NCI-H2227 (cell line): ENCODE measurements at regions not wholly inside any gene's neighbourhood (a gene's known extent, or its start where the extent isn't known, plus 50 kb on each side); places are given as distances from the start of the nearest gene placed in this dataset.
"Not testable (repeated sequence)": the region's sequence is repeated elsewhere in the genome, so short reads cannot be mapped to it uniquely, and the experiment has no call there.

ENCODE experiments used
- DNase-seq: peaks from one replicate; lab custom pipeline; 2025; ENCODE audit not compliant: unreplicated experiment; lab: John Stamatoyannopoulos, UW

DNA sequence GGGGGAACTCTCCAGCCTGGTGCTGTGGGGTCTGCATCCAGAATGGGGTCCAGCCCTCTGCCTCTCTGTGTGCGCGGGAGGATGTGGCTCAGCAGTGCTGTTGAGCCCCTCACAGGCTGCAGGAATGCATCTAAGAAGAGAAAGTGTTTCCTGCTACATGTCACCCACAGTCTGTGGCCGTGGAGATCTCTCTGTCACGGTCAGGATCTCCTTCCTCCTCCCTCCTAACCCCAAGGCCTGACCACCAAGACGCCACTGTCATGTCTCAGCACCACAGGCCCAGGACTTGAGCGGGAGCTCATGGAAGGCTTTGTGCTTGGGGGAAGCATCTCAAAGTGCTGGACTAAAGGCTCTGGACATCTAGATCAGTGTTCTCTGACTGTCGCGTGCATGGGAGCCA, 90.1 kb downstream of the SREK1 start:
- DNase-seq, result no peak

DNA sequence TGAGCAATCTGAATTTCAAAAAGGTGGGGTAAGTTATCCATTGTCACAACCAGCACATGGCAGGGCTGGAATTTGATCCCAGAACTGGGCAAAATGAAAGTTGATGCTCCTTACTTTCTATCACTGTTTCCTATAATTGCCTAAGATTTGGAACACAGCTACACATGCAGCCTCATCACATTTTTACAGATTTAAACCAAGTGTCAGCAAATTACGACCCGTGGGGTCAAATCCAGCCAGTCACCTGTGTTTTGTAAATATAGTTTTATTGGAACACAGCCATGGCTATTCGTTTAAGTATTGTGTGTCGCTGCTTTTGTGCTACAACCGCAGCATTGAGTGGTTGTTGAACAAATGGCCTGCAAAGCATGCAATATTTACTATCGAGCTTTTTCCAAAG, 94.3 kb downstream of the SREK1 start:
- DNase-seq, result no peak

DNA sequence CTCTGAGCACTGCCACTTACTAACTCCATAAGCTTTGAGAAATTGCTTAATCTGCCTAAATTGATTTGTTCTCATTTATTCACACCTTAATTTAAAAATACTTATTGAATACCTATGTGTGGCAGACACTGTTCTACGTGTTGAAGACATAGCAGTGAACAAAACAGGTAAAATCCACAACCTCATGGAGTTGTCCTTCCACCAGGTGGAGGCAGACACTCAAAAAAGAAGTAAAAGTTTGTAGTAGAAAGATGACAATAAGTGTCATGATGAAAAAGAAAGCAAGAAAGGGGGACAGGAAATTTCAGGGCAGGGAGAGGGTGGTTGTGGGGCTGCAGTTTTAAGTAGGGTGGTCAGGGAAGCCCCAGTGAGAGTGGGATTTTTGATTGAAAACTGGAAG, 94.9 kb downstream of the SREK1 start:
- DNase-seq, result no peak

DNA sequence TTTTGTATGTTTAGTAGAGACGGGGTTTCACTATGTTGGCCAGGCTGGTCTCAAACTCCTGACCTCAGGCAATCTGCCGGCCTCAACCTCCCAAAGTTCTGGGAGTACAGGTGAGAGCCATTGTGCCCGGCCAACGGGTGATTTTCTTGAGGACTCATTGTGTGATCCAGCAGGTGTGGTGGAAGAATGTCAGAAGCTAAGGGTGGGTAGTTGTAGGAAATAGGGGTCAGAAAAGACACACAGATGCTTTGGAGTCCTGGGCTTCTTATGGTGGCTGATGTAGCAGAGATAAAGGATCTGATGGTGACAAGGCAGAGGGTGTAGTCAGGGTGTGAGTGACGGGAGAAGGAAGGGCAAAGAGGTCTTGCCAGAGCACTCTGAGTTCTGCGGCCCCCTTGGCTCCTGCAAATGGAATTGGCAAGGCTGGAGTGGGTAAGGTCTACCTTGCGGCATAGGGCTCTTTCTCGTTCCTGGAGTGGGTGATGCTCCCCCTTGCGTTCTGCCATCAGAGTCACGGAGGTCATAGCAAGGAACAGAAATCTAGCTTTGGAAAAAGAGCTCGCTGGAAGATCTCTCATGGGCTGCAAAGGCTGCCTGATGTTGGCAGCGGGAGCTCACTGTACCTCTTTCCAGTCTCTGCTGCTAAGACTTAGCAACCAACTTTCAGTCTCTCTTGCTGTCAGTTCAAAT, 97.2 kb downstream of the SREK1 start:
- DNase-seq, result no peak

DNA sequence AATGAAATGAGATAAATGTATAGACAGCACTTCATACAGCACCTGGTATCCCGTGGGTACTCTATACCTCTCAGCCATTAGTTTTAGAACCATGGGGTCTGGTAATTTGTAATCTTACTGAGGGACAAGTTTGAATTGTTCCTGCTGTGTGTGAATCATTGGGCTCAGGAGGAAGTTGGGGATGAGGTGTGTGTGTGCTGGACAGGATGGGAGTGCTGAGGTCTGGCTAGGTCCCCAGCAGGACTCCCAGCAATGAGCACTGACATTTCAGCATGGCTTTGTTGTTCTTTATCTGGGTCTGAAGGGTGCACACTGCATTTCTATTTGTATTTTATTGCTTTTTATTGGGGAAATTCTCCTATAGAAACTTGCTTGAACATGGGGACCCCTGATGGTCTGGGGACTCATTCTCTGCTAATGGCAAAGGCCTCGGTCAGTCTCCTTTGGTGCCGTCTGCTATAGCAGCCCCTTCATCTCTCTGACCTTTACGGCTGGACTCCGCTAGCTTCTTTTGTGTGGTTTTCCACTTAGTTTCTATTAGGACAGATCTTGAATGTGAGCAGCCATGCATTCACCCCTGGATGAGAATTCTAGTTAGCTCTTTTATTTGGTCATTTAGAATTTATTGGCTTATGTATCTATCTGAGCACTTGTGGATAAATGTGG, 98.1 kb downstream of the SREK1 start:
- DNase-seq, result no peak

DNA sequence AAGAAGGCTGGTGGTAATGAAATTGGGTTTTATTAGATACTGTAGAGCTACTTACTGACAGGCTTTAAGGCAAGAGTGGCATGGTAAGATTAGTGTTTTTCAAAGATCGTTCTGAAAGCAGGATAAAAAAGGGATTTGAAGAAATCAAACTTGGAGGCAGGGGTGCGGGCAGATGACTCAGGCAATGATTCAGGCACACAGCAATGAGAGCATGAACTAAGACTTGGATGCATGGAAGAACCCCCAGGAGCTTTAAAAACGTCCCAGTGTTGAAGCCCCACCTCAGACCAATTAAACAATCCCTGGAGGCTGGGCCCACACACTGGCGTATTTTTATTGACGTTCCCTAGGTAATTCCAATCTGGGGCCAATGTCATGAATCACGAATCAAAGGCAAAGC, 102.5 kb downstream of the SREK1 start:
- no peak for DNase-seq

DNA sequence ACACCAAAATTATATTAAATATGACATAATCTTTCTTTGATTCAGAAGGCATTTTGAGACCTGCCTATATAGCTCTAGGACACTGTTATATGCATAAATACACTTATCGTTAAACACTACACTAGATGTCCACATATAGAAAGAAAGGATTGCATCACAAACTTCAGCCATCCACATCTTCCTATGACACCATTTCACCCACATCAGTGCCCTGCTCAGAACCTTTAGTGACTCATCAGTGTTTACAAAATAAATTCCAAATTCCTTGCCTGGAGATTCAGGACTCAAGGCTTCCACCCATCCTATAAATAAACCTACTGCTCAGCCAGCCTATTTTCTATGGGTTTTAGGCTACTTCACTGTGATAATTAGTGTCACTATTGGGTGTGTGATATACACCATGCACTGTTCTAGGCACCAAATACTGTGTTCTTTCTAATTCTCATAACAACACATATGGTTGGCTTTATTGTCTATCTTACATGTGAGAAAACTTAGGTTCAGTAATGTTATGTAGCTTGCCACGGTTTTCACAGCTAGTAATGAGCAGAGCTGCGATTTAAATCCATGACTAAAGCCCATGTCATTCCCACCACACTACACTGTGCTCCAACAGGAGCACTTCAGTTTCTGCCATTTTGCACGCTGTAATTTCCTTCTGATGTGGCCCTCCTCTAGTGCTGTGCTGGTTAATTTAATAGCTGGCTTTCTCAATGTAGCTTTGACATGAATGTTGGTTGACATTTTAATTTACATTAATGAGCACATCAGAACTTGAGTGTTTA, 103.3 kb downstream of the SREK1 start:
- DNase-seq, result no peak

DNA sequence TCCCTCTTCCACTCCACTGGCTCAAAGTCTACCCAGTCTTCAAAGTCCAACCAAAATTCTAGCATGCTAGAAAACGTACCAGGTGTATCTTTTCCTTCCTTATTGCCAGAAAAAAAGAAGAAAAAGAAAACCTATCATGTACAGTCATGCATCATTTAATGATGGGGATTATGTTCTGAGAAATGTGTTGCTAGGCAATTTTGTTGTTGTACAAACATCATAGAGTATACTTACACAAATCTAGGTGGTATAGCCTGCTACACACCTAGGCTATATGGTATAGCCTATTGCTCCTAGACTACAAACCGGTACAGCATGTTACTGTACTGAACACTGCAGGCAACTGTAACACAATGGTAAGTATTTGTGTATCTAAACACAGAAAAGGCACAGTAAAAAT, 104.8 kb downstream of the SREK1 start:
- DNase-seq, result no peak

DNA sequence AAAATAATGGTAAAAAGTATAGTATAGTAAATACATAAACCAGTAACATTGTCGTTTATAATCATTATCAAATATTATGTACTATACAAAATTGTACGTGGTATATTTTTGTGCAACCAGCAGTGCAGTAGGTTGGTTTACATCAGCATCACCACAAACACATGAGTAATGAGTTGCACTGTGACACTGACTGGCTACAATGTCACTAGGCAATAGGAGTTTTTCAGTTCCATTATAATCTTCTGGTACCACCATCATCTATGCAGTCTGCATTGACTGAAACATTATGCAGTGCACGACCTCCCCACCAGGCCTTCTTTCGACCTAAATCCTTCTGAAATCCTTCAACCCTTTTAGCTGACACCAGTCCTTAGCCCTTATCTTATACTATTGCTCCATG, 105.8 kb downstream of the SREK1 start:
- no peak for DNase-seq

DNA sequence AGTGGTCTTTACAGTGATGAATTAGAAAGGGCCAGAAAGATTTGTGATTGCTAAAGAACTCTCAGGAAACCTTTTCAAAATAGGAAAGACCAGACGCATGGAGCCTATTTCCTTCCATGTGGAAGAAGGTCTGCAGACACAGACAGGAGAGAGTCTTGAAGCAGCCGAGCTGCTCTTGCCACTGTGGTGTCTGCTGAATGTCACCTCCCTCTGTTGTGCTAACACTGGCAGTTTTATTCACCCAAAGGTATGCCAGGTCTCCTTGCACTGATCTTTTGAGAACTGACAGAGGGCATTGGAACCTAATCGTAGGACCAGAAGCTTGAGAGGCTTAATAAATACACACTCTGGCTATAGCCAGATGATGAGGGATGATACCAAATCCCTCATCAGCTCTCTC, 108.7 kb downstream of the SREK1 start:
- DNase-seq, result no peak

DNA sequence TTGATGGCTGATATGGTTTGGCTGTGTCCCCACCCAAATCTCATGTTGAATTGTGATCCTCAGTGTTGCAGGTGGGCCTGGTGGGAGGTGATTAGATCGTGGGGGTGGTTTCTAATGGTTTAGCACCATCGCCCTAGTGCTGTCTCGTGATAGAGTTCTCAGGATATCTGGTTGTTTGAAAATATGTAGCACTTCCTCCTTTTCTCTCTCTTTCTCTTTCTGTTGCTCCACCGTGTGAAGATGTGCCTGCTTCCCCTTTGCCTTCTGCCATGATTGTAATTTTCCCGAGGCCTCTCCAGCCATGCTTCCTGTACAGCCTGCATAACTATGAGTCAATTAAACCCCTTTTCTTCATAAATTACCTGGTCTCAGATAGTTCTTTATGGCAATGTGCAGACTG, 111.6 kb downstream of the SREK1 start:
- DNase-seq, result no peak

DNA sequence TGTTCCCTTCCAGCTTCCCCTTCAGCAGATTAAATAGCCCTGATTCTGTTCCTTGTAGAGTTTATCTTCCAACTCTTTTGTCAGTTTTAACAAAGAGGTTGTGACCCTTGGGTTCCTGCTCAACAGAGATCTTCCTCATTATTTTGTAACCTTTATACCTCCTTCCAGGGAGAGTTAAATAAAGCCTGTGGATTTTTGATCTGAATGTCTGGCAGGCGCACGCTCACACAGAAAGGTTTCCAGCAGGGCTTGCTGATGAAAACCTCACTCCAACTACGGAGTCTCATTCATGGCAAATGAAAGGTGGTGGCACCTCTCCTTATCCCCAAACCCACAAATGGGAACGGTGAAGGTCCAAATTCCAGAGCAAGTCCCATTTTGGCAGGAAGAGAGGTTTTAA, 129.0 kb downstream of the SREK1 start:
- DNase-seq, result peak; percentile 2

DNA sequence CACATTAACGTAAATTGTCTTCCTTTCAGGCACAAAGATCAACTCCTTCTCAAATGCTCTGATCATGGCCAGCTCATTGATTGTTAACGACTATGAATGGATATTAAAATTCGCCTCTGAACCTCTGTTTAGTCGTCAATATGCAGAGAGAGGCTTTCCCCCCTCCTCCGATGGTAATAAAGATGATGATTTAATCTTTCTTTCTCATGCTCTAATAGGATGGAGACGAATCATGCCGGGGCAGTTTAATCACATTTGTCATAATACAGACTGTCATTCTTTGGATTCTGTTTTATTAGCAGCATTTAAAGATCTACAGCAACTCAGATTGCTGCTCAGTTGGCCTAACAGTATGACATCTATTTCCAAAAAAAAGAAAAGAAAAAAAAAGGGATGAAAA, 132.9 kb downstream of the SREK1 start:
- no peak for DNase-seq

DNA sequence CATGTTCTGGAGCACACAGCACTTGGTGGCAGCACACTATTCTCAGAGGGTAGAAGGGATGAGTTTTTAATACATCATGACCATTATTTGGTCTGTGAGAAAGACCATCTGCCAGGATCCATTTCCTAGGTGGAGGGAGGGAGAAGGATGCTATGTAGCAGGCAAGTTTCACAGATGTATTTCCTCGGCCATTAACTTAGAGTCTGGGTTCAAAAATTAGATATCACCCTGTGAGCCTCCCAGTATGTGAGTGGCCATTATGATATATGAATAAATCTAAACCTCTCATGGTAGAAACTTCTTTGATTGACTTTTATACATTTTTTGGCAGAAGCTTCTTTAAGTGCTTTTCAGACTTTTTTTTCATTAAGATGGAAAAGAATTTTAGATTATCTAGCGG, 133.9 kb downstream of the SREK1 start:
- DNase-seq, result no peak

DNA sequence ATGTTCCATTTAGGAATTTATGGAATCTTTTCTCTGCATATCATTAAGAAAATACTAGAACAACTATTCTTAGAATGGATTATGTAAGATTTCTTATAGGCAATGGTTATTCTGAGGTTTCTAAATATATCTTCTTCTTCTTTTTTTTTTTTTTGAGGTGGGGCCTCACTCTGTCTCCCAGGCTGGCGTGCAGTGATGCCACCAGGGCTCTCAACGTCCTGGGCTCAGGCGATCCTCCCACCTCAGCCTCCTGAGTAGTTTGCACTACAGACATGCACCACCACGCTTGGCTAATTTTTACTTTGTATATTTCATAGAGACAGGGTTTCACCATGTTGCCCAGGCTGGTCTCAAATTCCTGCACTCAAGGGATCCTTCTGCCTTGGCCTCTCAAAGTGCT, 137.2 kb downstream of the SREK1 start:
- no peak for DNase-seq

DNA sequence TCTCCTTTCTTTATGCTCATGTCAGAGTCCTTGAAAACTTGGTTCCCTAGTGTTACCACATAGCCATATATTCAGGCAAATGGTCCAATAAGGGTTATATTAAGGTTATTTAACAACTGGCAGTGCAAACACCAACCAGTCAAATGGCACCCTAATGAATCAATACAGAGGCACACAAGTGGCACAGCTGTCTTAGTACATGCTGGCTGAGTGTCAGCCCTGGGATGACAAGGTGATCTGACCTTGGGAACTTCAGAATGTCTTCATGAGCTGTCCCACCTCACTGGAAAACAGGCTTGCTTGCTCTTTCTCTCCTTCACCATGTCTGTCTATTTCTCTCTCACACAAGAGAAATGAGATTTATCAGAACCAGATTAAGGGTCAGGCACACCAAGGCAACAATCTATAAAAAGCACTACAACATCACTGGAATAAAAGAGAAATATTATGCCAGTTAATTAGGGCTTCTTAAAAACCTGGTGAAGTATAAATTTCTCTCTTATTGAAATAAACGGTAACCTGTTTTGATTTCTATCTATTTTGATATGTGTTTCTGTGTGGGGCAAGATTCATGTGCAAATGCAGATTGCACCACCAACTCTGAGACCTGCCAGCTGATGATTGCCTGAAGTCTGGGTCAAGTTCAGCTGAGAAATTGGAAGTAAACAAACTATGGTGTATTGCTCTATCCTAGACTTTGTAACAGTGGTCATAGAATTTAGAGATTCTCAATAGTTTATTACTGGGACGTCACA, 140.7 kb downstream of the SREK1 start:
- no peak for DNase-seq

DNA sequence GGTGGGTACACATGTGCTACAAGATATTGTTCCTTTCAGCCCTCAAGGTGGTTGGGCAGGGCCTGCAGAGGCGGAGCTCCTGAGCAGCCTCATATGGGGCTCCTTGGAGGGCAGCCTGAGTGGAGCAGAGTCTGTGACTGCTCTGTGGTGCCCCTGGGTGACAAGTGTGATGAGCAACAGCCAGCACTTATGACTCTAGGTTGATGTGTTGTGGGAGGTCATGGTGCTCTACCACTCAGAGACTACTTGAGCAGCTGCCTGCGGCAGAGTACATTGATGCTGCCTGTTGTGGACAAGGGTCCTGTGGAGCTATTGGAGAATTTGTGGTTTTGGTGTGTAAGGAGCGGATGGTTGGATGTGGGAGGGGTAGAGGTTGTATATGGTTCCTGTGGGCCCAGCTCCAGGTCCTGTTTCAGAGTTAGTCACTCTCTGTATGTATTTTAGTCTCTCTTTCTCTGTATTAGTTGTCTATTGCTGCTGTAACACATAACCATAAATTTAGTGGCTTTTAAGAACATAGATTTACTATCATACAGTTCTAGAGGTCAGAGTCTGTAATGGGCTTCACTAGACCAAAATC, 141.3 kb downstream of the SREK1 start:
- no peak for DNase-seq

DNA sequence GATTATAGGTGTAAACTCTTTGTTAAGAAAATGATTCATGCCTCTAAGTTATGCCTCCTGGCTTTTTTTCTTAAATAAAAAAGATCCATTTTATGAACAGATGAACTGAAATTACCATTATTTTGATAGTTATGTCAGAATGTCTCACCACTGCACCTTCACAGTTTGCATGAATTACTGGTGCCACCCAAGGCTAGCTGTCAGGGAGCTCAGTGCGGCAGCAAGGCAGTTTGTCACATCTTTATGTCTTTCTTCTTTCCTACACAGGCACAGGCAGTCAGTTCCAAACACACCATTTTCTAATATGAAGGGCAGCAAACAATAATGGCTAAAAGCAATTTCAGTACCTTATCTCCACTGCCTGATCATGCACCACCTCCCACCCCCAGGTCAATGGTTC, 147.7 kb downstream of the SREK1 start:
- no peak for DNase-seq

DNA sequence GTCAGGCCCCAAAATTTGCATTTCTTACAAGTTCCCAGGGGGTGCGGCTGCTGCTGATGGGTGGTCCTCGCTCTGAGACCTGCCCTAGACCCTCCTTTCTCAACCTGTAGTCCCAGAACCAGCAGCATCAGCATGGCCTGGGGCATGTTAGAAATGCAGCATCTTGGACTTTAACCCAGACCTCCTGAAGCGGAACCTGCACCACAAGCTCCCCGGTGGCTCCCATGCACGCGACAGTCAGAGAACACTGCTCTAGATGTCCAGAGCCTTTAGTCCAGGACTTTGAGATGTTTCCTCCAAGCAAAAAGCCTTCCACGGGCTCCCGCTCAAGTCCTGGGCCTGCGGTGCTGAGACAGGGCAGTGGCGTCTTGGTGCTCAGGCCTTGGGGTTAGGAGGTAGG, 149.8 kb downstream of the SREK1 start:
- DNase-seq, result not testable (repeated sequence)

DNA sequence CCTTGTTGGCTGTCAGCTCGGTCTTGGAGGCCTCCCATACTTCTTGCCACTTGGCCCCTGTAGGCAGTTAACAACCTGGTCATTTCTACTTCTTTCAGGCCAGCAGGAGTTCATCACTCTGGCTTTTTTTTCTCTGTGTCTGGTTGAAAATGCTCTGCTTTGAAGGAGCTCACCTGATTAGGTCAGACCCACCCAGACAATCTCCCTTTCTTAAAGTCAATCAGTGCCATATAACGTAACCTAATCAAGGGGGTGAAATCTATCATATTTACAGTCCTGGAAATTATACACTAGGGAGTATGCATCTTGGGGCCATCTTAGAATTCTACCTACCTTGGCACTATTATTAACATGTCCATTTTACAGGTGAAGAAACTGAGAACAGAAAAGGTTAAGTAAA, 155.4 kb downstream of the SREK1 start:
- no peak for DNase-seq

DNA sequence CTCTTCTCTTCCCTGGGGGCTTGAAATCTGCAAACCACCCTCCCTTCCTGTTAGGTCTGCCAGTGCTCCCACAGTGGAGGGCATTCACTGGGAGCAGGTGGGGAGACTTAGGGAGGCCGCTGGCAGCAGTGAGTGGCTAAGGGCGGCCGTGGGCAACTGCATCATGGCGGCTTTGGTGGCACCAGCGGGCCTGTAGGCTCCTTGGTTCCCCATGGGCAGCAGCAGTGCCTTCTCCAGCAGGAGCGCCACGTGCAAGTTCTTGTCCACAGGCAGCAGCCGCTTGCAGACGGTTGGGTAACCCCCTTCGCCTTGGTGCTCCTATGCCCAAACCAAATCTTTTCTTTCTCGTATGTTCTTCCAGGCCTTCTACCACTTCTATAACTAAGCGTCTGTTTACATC, 158.2 kb downstream of the SREK1 start:
- DNase-seq, result no peak
